Prostate gland (tissue), 2 donors: ENCODE measurements at regions not wholly inside any gene's neighbourhood (a gene's known extent, or its start where the extent isn't known, plus 50 kb on each side); places are given as distances from the start of the nearest gene placed in this dataset.

ENCODE experiments used
- DNase-seq: peaks from one replicate; pipeline ENCODE4 v3.0.0-alpha.2; 2019; ENCODE audit warnings: low spot score
- H3K27ac ChIP-seq, 2 donors: fragments of 200-600 bp; sonication (generic); 2 replicates each; pipeline ENCODE4 v1.5.1; 2017 to 2019
- H3K27me3 ChIP-seq: fragments of 200-600 bp; sonication (generic); replicated peaks from 2 replicates; pipeline ENCODE4 v1.5.1; 2019; ENCODE audit not compliant: insufficient read depth
- H3K36me3 ChIP-seq, 2 donors: fragments of 200-600 bp; sonication (generic); 1 replicate in 1 of 2; 2 replicates in 1 of 2; pipeline versions ENCODE4 v1.5.1 to v1.8.1; 2017 to 2019
- H3K4me1 ChIP-seq: fragments of 200-600 bp; sonication (generic); replicated peaks from 2 replicates; pipeline ENCODE4 v1.5.1; 2019
- H3K4me3 ChIP-seq, 2 donors: fragments of 200-600 bp; sonication (generic); 2 replicates each; pipeline ENCODE4 v1.5.1; 2017 to 2019
- H3K9me3 ChIP-seq: fragments of 200-600 bp; sonication (generic); 2 replicates; pipeline ENCODE4 v1.5.1; 2017
- POLR2A ChIP-seq: fragments of 450-650 bp; IDR thresholded peaks from one replicate; pipeline ENCODE4 v1.6.1; 2016; ENCODE audit warnings: antibody characterized with exemption, mild to moderate bottlenecking
- POLR2AphosphoS5 ChIP-seq: sonication (generic); formaldehyde crosslinking; IDR thresholded peaks from one replicate; pipeline ENCODE4 v1.6.1; 2017; ENCODE audit warnings: antibody characterized with exemption
- WGBS: methylation state at CpG from one replicate; pipeline ENCODE4 v1.1.5; 2018; 5-methylcytosine and 5-hydroxymethylcytosine counted together
- intact Hi-C: fragments of 100-400 bp; cut with DNase I; formaldehyde crosslinking; loops from one replicate; pipeline ENCODE4 v1.14.2; 2022
- TF ChIP-seq, protein P1 (sequence below), 4 experiments: fragments of 200-600 bp in 2 of 4; fragments of 450-650 bp in 2 of 4; sonication (generic) in 2 of 4; IDR thresholded peaks; 1 replicate in 3 of 4; 2 replicates in 1 of 4; pipeline ENCODE4 v1.5.1; 2016 to 2019; ENCODE audit warnings: antibody characterized with exemption in 4 of 4, mild to moderate bottlenecking in 2 of 4, moderate library complexity in 2 of 4

DNA sequence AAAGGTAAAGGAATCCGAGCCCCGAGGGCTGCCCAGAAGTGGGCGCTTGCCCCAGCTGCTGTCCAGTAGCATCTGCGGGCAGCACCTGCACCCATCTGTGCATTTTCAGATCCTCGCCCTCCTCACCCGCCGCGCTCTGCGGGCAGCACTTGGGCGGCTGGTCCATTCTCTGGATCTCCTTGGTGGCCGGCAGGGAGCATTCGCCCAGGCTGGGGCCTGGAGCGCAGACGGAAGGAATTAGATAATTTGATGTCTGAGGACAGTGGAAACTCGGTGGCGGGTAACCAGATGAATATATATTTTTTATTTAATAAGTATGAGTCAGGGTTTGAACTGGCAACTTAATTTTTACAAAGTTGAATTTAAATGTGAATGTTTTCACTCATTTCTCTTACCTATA is 88.5 kb downstream of the NPIPB11 start:
- Histone ChIP-seq H3K4me3 (no peak overlapping the region), H3K36me3 (no peaks in the 10 kb centered on the region), H3K4me1 (no peaks in the 10 kb centered on the region), H3K27me3 (no peaks in the 10 kb centered on the region), H3K9me3 (no peaks in the 10 kb centered on the region), H3K27ac (no peak overlapping the region)
- intact Hi-C loops = loop anchor here (10.0 kb wide), 1 partner anchor 203 kb away; no protein-coding TSS in a partner anchor
- WGBS = 95% methylated on average over 16 of the region's 16 CpGs
- TF ChIP-seq, protein P1, sequence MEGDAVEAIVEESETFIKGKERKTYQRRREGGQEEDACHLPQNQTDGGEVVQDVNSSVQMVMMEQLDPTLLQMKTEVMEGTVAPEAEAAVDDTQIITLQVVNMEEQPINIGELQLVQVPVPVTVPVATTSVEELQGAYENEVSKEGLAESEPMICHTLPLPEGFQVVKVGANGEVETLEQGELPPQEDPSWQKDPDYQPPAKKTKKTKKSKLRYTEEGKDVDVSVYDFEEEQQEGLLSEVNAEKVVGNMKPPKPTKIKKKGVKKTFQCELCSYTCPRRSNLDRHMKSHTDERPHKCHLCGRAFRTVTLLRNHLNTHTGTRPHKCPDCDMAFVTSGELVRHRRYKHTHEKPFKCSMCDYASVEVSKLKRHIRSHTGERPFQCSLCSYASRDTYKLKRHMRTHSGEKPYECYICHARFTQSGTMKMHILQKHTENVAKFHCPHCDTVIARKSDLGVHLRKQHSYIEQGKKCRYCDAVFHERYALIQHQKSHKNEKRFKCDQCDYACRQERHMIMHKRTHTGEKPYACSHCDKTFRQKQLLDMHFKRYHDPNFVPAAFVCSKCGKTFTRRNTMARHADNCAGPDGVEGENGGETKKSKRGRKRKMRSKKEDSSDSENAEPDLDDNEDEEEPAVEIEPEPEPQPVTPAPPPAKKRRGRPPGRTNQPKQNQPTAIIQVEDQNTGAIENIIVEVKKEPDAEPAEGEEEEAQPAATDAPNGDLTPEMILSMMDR (IDR thresholded peaks at IDR 0.05) = no peak
- no peak for TF ChIP-seq POLR2A
- no peak for TF ChIP-seq POLR2AphosphoS5
- DNase-seq = no peak

DNA sequence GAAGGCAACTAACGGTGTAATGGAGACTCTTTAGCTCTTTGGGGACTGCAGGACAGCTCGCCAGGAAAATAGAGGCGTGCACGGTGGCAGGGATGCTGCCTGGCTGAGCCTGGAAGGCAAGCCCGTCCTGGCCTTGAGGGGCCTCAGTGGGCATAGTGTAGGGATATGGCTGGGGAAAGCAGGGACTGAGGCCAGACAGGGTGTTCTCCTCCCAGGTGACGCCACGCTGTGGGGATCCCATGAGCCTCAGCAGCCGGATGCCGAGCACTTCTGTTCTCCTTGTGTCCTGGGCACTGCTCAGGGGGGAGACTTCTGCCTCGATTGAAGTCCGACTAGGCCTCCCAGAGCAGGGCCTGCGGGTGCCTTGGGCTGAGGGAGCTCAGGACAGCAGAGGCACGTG is 89.2 kb downstream of the NPIPB11 start:
- Histone ChIP-seq H3K9me3 (no peaks in the 10 kb centered on the region), H3K27ac (no peak overlapping the region), H3K4me1 (no peaks in the 10 kb centered on the region), H3K4me3 (no peak overlapping the region), H3K27me3 (no peaks in the 10 kb centered on the region), H3K36me3 (no peaks in the 10 kb centered on the region)
- no peak for DNase-seq
- TF ChIP-seq POLR2AphosphoS5 (no peak), POLR2A (no peak)
- TF ChIP-seq, protein P1 (IDR thresholded peaks at IDR 0.05) = no peak
- WGBS = 94% methylated on average over 13 of the region's 13 CpGs
- intact Hi-C loops = loop anchor here (10.0 kb wide), 1 partner anchor 202 kb away; no protein-coding TSS in a partner anchor

DNA sequence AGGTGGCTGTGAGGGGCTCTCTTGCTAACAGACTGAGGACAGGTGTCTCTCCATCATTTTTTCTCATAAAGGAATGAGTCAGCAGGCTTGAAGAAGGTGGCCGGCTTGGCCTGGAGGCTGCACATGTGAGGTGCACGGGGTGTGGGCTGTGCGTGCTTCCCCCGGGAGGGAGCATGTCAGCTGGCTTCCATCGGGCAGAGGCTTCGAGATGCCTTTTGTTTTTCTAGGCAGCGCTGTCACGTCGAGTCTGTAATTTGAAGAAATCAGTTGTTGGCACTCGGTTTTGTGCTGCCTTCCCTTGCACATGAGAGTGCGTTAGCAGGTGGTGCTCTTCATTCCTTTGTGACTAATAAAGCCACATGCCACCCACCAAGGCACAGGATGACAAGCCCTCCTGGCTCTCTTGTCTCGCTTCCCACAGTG is 89.7 kb downstream of the NPIPB11 start:
- Histone ChIP-seq H3K36me3 (no peaks in the 10 kb centered on the region), H3K4me3 (no peak overlapping the region), H3K27ac (no peak overlapping the region), H3K4me1 (no peaks in the 10 kb centered on the region), H3K9me3 (no peaks in the 10 kb centered on the region), H3K27me3 (no peaks in the 10 kb centered on the region)
- DNase-seq = no peak
- TF ChIP-seq POLR2AphosphoS5 (no peak), POLR2A (no peak)
- TF ChIP-seq, protein P1 (IDR thresholded peaks at IDR 0.05) = no peak
- intact Hi-C loops = loop anchor here (10.0 kb wide), 1 partner anchor 202 kb away; no protein-coding TSS in a partner anchor
- 64% methylated on average over 12 of the region's 12 CpGs for WGBS

DNA sequence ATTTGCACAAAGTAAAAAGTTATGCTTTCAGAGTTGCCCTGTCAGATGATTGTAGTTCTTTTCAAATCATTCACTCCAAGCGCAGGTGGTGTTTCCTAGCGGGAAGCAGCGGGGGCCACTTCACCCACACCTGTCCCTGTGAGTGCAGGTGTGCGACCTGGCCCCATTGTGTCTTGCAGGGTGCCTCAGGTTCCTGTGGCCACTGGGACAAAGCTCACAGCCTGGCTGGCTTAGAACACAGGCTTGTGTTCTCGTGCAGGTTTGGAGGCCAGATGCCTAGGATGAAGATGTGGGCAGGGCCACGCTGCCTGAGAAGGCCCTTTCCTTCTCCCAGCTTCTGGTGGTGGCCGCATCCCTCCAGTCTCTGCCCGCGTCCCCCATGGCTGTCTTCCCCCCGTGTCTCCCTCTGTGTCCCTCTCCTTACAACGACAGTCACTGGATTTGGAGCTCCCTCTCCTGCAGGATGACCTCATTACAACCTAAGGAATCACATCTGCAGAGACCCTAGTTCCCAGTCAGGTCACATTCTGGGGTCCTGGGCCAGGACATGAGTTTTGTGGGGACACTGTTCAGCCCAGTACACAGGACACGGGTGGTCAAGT is 90.5 kb downstream of the NPIPB11 start:
- DNase-seq = no peak
- WGBS = 76% methylated on average over 12 of the region's 12 CpGs
- no peak overlapping the region for H3K27ac ChIP-seq
- TF ChIP-seq POLR2AphosphoS5 (no peak), POLR2A (no peak)
- TF ChIP-seq, protein P1 (IDR thresholded peaks at IDR 0.05) = peak in 1 of 4 experiments; percentile 47
- H3K9me3 ChIP-seq = no peaks in the 10 kb centered on the region
- intact Hi-C loops = loop anchor here (10.0 kb wide), 1 partner anchor 201 kb away; no protein-coding TSS in a partner anchor
- H3K4me1 ChIP-seq = no peaks in the 10 kb centered on the region
- H3K4me3 ChIP-seq = no peak overlapping the region
- no peaks in the 10 kb centered on the region for H3K36me3 ChIP-seq
- no peaks in the 10 kb centered on the region for H3K27me3 ChIP-seq

DNA sequence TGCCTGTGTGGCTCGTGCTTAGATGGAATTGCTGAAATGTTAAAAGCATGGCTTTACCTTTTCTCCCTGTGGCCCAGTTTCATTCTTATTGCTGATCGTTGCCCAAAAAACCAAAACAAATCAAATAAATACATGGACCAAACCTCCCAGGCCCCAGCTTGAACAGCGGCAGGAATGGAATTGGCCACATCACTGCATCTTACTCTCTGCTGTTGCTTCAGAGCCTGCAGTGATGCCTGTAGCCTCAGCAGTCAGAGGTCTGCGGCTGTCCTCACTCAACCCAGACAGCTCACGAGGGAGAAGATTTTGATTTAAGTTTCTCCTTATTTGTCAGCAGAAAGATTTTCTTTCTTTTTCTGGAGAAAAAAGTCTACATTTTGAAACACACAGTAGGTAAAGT is 91.5 kb downstream of the NPIPB11 start:
- Histone ChIP-seq H3K9me3 (no peaks in the 10 kb centered on the region), H3K27ac (no peak overlapping the region), H3K27me3 (no peaks in the 10 kb centered on the region), H3K4me3 (no peak overlapping the region), H3K36me3 (no peaks in the 10 kb centered on the region), H3K4me1 (no peaks in the 10 kb centered on the region)
- intact Hi-C loops = loop anchor here (10.0 kb wide), 1 partner anchor 200 kb away; no protein-coding TSS in a partner anchor
- no peak for DNase-seq
- WGBS = 80% methylated on average over 5 of the region's 5 CpGs
- TF ChIP-seq POLR2AphosphoS5 = no peak
- no peak for TF ChIP-seq POLR2A
- TF ChIP-seq, protein P1 (IDR thresholded peaks at IDR 0.05) = no peak
